ENCODE measurements at regions not wholly inside any gene's neighbourhood (a gene's known extent, or its start where the extent isn't known, plus 50 kb on each side); places are given as distances from the start of the nearest gene placed in this dataset.
"Not testable (repeated sequence)": the region's sequence is repeated elsewhere in the genome, so short reads cannot be mapped to it uniquely, and the experiment has no call there.

- H3K9ac ChIP-seq (ENCODE audit: low read depth, low read length); CTCF ChIA-PET; H3K14ac ChIP-seq (replicated peaks; ENCODE audit: low read depth, low read length); H4K20me1 ChIP-seq (ENCODE audit: insufficient read depth, low read length); H3K56ac ChIP-seq (ENCODE audit: extremely low read depth, insufficient read depth, low read length); H3K4me3 ChIP-seq (ENCODE audit: insufficient read depth, low read depth, low read length); H2BK5ac ChIP-seq (ENCODE audit: low read depth, low read length, poor library complexity, severe bottlenecking); BruUV-seq (replicated peaks); H4K91ac ChIP-seq (ENCODE audit: insufficient read depth, low read depth, low read length); H2AFZ ChIP-seq (replicated peaks; ENCODE audit: low read length, poor library complexity); H4K5ac ChIP-seq (ENCODE audit: low read depth, low read length); H3K9me3 ChIP-seq (ENCODE audit: control insufficient read depth, insufficient read depth, low read length); H2BK20ac ChIP-seq (ENCODE audit: low read depth, low read length); H3K4ac ChIP-seq (ENCODE audit: low read depth, low read length); H3K36me3 ChIP-seq (ENCODE audit: control insufficient read depth, insufficient read depth, low read length); H3K27me3 ChIP-seq (ENCODE audit: control insufficient read depth, insufficient read depth, low read length); POLR2A ChIA-PET (ENCODE audit: unreplicated experiment); ATAC-seq (ENCODE audit: low read depth); H2BK120ac ChIP-seq (ENCODE audit: low read depth, low read length); H3K4me2 ChIP-seq (ENCODE audit: low read depth, low read length); in situ Hi-C loops (cut with MboI; ENCODE audit: low sequenced_read_pairs); intact Hi-C loops (cut with micrococcal nuclease); H2BK15ac ChIP-seq (ENCODE audit: low read depth, low read length); H2AK5ac ChIP-seq (ENCODE audit: low read depth, low read length); H3K18ac ChIP-seq (ENCODE audit: low read depth, low read length); H2AK9ac ChIP-seq (replicated peaks; ENCODE audit: low read depth, low read length, poor library complexity); H3K9me1 ChIP-seq (ENCODE audit: insufficient read depth, low read length); H4K8ac ChIP-seq (ENCODE audit: low read depth in 2 of 2, low read length in 2 of 2); dilution Hi-C loops (cut with HindIII; ENCODE audit: low sequenced_read_pairs, unreplicated experiment); H3K27ac ChIP-seq (ENCODE audit: insufficient read depth, low read length); H3K79me1 ChIP-seq (ENCODE audit: low read depth in 1 of 2, low read length in 2 of 2); H3K23ac ChIP-seq (ENCODE audit: low read depth, low read length); DNase-seq; H3K4me1 ChIP-seq (ENCODE audit: control insufficient read depth, insufficient read depth, low read length): not testable (repeated sequence)
- WGBS, 2 experiments (ENCODE audit: extremely low coverage in 2 of 2, insufficient read length in 1 of 2), result no CpG with 5 or more reads among the region's 3 CpGs
These were observed 444.6 kb downstream of the SOX2 start for GRCh38 chr3:182156326-182156725.
